Trophoblast cell (in vitro differentiated cells and primary cell): ENCODE measurements at regions not wholly inside any gene's neighbourhood (a gene's known extent, or its start where the extent isn't known, plus 50 kb on each side); places are given as distances from the start of the nearest gene placed in this dataset.

Source experiments
- DNase-seq, 2 donors: peaks; one replicate each; pipeline ENCODE4 v3.0.0-alpha.2; 2016
- H2AFZ ChIP-seq: 2 replicates; pipeline ENCODE4 v1.6.1; 2013; ENCODE audit warnings: low read length, moderate library complexity, mild to moderate bottlenecking; ENCODE audit not compliant: insufficient read depth, poor library complexity
- H2AK5ac ChIP-seq: 2 replicates; pipeline ENCODE4 v1.6.1; 2013; ENCODE audit warnings: mild to moderate bottlenecking, low read length
- H2BK120ac ChIP-seq: 2 replicates; pipeline ENCODE4 v1.6.1; 2013; ENCODE audit warnings: low read length, mild to moderate bottlenecking, moderate library complexity; ENCODE audit not compliant: insufficient read depth, poor library complexity
- H2BK12ac ChIP-seq: 2 replicates; pipeline ENCODE4 v1.6.1; 2013; ENCODE audit warnings: mild to moderate bottlenecking, low read length, moderate library complexity
- H2BK5ac ChIP-seq: 2 replicates; pipeline ENCODE4 v1.6.1; 2013; ENCODE audit warnings: low read length, low read depth, moderate library complexity, mild to moderate bottlenecking; ENCODE audit not compliant: poor library complexity
- H3K14ac ChIP-seq: 2 replicates; pipeline ENCODE4 v1.6.1; 2013; ENCODE audit warnings: mild to moderate bottlenecking, low read length
- H3K18ac ChIP-seq: 2 replicates; pipeline ENCODE4 v1.6.1; 2013; ENCODE audit warnings: mild to moderate bottlenecking, low read length
- H3K23ac ChIP-seq: 2 replicates; pipeline ENCODE4 v1.6.1; 2013; ENCODE audit warnings: low read length
- H3K27ac ChIP-seq: 2 replicates; pipeline ENCODE4 v1.5.1; 2013; ENCODE audit warnings: low read depth, mild to moderate bottlenecking, inconsistent platforms, low read length, moderate library complexity
- H3K27me3 ChIP-seq: 2 replicates; pipeline ENCODE4 v1.6.1; 2013; ENCODE audit warnings: inconsistent platforms, mild to moderate bottlenecking, low read length, moderate library complexity; ENCODE audit not compliant: insufficient read depth
- H3K36me3 ChIP-seq, 2 experiments: 1 replicate in 1 of 2; 2 replicates in 1 of 2; pipeline ENCODE4 v1.6.1; 2013; ENCODE audit warnings: low read length in 2 of 2, mild to moderate bottlenecking in 2 of 2, moderate library complexity in 1 of 2; ENCODE audit not compliant: insufficient read depth in 2 of 2, control insufficient read depth in 1 of 2
- H3K4ac ChIP-seq: 2 replicates; pipeline ENCODE4 v1.6.1; 2013; ENCODE audit warnings: low read depth, mild to moderate bottlenecking, low read length, moderate library complexity
- H3K4me1 ChIP-seq, 2 experiments: 1 replicate in 1 of 2; 2 replicates in 1 of 2; pipeline ENCODE4 v1.6.1; 2013; ENCODE audit warnings: low read length in 2 of 2, mild to moderate bottlenecking in 2 of 2, moderate library complexity in 1 of 2; ENCODE audit not compliant: insufficient read depth in 2 of 2, control insufficient read depth in 1 of 2
- H3K4me2 ChIP-seq: 2 replicates; pipeline ENCODE4 v1.6.1; 2013; ENCODE audit warnings: inconsistent platforms, mild to moderate bottlenecking, low read length, moderate library complexity
- H3K4me3 ChIP-seq: 2 replicates; pipeline ENCODE4 v1.5.1; 2013; ENCODE audit warnings: mild to moderate bottlenecking, low read depth, low read length, inconsistent platforms
- H3K79me1 ChIP-seq: one replicate; pipeline ENCODE4 v1.6.1; 2013; ENCODE audit warnings: low read length
- H3K79me2 ChIP-seq: 2 replicates; pipeline ENCODE4 v1.6.1; 2013; ENCODE audit warnings: low read length, mild to moderate bottlenecking; ENCODE audit not compliant: control insufficient read depth, insufficient read depth, poor library complexity
- H3K9ac ChIP-seq: 2 replicates; pipeline ENCODE4 v1.6.1; 2013; ENCODE audit warnings: mild to moderate bottlenecking, low read length
- H3K9me3 ChIP-seq: 2 replicates; pipeline ENCODE4 v1.6.1; 2013; ENCODE audit warnings: low read depth, mild to moderate bottlenecking, control low read depth, inconsistent platforms, low read length; ENCODE audit not compliant: insufficient read depth
- H4K12ac ChIP-seq: 2 replicates; pipeline ENCODE4 v1.6.1; 2013; ENCODE audit warnings: low read depth, mild to moderate bottlenecking, low read length, moderate library complexity
- H4K8ac ChIP-seq: 2 replicates; pipeline ENCODE4 v1.6.1; 2013; ENCODE audit warnings: low read depth, mild to moderate bottlenecking, low read length, moderate library complexity
- H4K91ac ChIP-seq: one replicate; pipeline ENCODE4 v1.6.1; 2013; ENCODE audit warnings: low read depth, mild to moderate bottlenecking, low read length, moderate library complexity
- WGBS: extraction: QIAGEN DNeasy Blood & Tissue Kit; methylation state at CpG from one replicate; pipeline ENCODE4 v1.1.7; 2013; ENCODE audit warnings: missing lambda C conversion rate; ENCODE audit not compliant: insufficient read length, insufficient coverage; ENCODE audit errors: extremely low coverage; 5-methylcytosine and 5-hydroxymethylcytosine counted together

- H3K36me3 ChIP-seq, result no peaks in the 10 kb centered on the region
- WGBS, result no CpG with 5 or more reads among the region's 23 CpGs
Measured at GRCh38 chr1:10888291-10888690, 91.8 kb upstream of the CASZ1 start.

GRCh38 chr1:10888791-10889649 lies 92.6 kb upstream of the CASZ1 start:
- Histone ChIP-seq H2BK120ac (no peak overlapping the region), H3K27me3 (peaks cover 13% of the 10 kb centered on the region)
- no CpG with 5 or more reads among the region's 66 CpGs for WGBS

More at GRCh38 chr1:10888291-10888690, 91.8 kb upstream of the CASZ1 start:
- no peak overlapping the region for H2BK12ac ChIP-seq
- H3K4ac ChIP-seq, result no peak overlapping the region
- no peak overlapping the region for H3K14ac ChIP-seq
- no peak overlapping the region for H3K27ac ChIP-seq
- H3K27me3 ChIP-seq, result peaks cover 13% of the 10 kb centered on the region
- H2BK120ac ChIP-seq, result no peak overlapping the region
- H3K18ac ChIP-seq, result no peak overlapping the region
- H4K8ac ChIP-seq, result no peak overlapping the region
- peak overlapping the region; percentile 42 for H3K4me2 ChIP-seq
- H2AFZ ChIP-seq, result no peak overlapping the region
- no peaks in the 10 kb centered on the region for H3K79me1 ChIP-seq
- no peak overlapping the region for H2AK5ac ChIP-seq
- H3K4me1 ChIP-seq, result peaks cover 2 to 3% of the 10 kb centered on the region in 2 experiments
- H4K91ac ChIP-seq, result no peak overlapping the region
- no peak overlapping the region for H4K12ac ChIP-seq
- H3K23ac ChIP-seq, result no peak overlapping the region
- no peak overlapping the region for H3K4me3 ChIP-seq
- no peaks in the 10 kb centered on the region for H3K9me3 ChIP-seq
- no peaks in the 10 kb centered on the region for H3K79me2 ChIP-seq
- H3K9ac ChIP-seq, result no peak overlapping the region
- H2BK5ac ChIP-seq, result no peak overlapping the region
- DNase-seq, result no peak

GRCh38 chr1:10889650-10890353 lies 93.4 kb upstream of the CASZ1 start:
- no peak overlapping the region for H2AFZ ChIP-seq
- no peaks in the 10 kb centered on the region for H3K79me2 ChIP-seq
- no peaks in the 10 kb centered on the region for H3K9me3 ChIP-seq
- H2BK12ac ChIP-seq, result no peak overlapping the region
- no peak overlapping the region for H3K14ac ChIP-seq
- H2BK5ac ChIP-seq, result no peak overlapping the region
- no peak overlapping the region for H3K18ac ChIP-seq
- H3K9ac ChIP-seq, result no peak overlapping the region
- H4K91ac ChIP-seq, result no peak overlapping the region
- peaks cover 2 to 3% of the 10 kb centered on the region in 2 experiments for H3K4me1 ChIP-seq
- no peaks in the 10 kb centered on the region for H3K79me1 ChIP-seq
- no peak overlapping the region for H3K23ac ChIP-seq
- no peak overlapping the region for H2AK5ac ChIP-seq
- no peak overlapping the region for H3K4ac ChIP-seq
- no peak overlapping the region for H3K27ac ChIP-seq
- no peak for DNase-seq
- WGBS, result no CpG with 5 or more reads among the region's 20 CpGs
- no peak overlapping the region for H3K4me3 ChIP-seq
- no peaks in the 10 kb centered on the region for H3K36me3 ChIP-seq
- no peak overlapping the region for H4K12ac ChIP-seq
- H3K4me2 ChIP-seq, result no peak overlapping the region
- no peak overlapping the region for H2BK120ac ChIP-seq
- peaks cover 13% of the 10 kb centered on the region for H3K27me3 ChIP-seq
- H4K8ac ChIP-seq, result no peak overlapping the region

More at GRCh38 chr1:10888791-10889649, 92.6 kb upstream of the CASZ1 start:
- no peak overlapping the region for H2BK12ac ChIP-seq
- no peak for DNase-seq
- no peaks in the 10 kb centered on the region for H3K79me1 ChIP-seq
- no peaks in the 10 kb centered on the region for H3K36me3 ChIP-seq
- H2BK5ac ChIP-seq, result no peak overlapping the region
- H3K27ac ChIP-seq, result no peak overlapping the region
- H4K91ac ChIP-seq, result no peak overlapping the region
- no peak overlapping the region for H3K23ac ChIP-seq
- no peak overlapping the region for H3K9ac ChIP-seq
- no peak overlapping the region for H3K4me3 ChIP-seq
- H3K18ac ChIP-seq, result no peak overlapping the region
- no peaks in the 10 kb centered on the region for H3K79me2 ChIP-seq
- no peak overlapping the region for H4K12ac ChIP-seq
- no peak overlapping the region for H2AFZ ChIP-seq
- H3K4me1 ChIP-seq, result peaks cover 2 to 3% of the 10 kb centered on the region in 2 experiments
- H4K8ac ChIP-seq, result no peak overlapping the region
- no peak overlapping the region for H3K14ac ChIP-seq
- peak overlapping the region; percentile 55 for H3K4me2 ChIP-seq
- H2AK5ac ChIP-seq, result no peak overlapping the region
- H3K9me3 ChIP-seq, result no peaks in the 10 kb centered on the region
- no peak overlapping the region for H3K4ac ChIP-seq

- Histone ChIP-seq H3K27me3 (peaks cover 13% of the 10 kb centered on the region), H2BK120ac (no peak overlapping the region), H3K18ac (no peak overlapping the region), H3K79me1 (no peaks in the 10 kb centered on the region), H4K12ac (no peak overlapping the region), H4K91ac (no peak overlapping the region), H3K23ac (no peak overlapping the region), H3K4me3 (no peak overlapping the region), H3K79me2 (no peaks in the 10 kb centered on the region), H2BK5ac (no peak overlapping the region), H2BK12ac (no peak overlapping the region), H3K9me3 (no peaks in the 10 kb centered on the region), H3K27ac (no peak overlapping the region), H2AK5ac (no peak overlapping the region), H3K9ac (no peak overlapping the region), H3K36me3 (no peaks in the 10 kb centered on the region), H3K4me1 (peaks cover 2 to 3% of the 10 kb centered on the region in 2 experiments), H3K4ac (no peak overlapping the region), H4K8ac (no peak overlapping the region), H3K14ac (no peak overlapping the region), H2AFZ (no peak overlapping the region), H3K4me2 (no peak overlapping the region)
- WGBS, result no CpG with 5 or more reads among the region's 9 CpGs
- DNase-seq, result peak; percentile 74 to 84
Measured at GRCh38 chr1:10890491-10891071, 94.1 kb upstream of the CASZ1 start.
